ENCODE measurements at regions not wholly inside any gene's neighbourhood (a gene's known extent, or its start where the extent isn't known, plus 50 kb on each side); places are given as distances from the start of the nearest gene placed in this dataset.

DNA sequence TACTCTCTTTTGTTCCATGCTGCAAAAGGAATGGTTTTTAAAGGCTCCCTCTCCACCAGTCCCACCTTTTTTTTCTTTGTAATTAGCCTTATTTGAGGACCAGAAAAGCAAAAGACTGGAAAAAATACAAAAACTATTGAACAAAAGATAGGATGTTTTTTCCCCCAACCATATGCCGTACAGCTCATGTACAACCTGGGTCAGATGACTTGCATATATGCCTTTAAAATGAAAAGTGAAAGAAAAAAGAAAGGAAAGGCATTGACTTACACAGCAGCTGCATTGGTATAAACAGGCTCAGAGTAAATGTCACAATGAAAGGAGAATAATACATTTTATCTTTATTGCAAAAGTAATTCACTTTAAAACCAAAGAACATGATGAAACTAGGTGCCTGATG is 69.5 kb upstream of the CMC1 start:
- no peak for DNase-seq

DNA sequence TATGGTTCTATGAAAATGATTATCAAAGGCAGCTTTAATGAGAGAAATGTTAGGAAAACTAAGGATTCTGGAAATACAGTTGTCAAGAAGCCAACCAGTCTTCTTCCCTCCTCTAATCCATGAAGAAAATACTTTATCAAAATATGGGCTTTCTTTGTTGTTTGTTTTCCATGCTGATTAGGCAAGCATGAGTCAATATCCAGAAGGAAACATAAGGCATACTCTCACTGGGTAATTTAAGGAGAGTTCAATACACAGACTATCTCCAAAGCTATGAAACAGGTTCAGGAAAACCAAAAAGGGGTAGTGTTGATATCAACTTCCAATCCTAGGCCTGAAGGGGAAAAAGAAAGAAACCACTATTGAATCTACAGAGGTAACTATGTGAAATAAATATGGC is 68.7 kb upstream of the CMC1 start:
- no peak for DNase-seq

DNA sequence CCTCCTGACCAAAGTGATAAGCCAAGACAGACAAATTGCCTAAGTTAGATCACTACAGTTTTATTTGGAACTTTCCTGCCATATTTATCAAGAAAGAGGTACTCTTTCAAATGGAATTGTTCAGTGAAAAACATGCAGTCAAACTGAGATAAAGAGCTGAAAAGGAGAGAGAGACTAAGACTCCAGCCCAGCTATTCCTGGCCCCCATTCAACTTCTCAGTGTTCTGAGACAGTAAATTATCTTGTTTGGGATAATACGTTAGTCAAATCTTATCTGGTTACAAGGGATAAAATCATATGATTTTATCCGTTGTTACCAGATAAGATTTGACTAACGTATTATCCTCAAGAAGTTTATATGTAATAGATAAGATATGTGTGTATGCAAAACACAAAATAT is 67.6 kb upstream of the CMC1 start:
- DNase-seq, result no peak

DNA sequence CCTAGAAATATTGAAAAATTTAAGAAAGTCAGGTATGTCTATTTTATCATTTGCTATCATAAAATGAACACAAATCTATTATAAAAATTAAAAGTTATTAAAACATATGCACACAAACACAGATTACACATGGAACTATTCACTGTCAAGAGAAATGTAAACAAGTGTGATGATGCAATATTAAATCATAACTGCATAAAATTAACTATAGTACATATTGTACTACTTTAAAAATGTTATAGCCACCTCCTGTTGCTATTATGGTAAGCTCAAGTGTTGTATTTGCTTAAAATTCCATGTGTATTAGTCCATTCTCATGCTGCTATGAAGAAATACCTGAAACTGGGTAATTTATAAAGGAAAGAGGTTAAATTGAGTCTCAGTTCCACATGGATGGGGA is 54.7 kb upstream of the CMC1 start:
- no peak for DNase-seq

DNA sequence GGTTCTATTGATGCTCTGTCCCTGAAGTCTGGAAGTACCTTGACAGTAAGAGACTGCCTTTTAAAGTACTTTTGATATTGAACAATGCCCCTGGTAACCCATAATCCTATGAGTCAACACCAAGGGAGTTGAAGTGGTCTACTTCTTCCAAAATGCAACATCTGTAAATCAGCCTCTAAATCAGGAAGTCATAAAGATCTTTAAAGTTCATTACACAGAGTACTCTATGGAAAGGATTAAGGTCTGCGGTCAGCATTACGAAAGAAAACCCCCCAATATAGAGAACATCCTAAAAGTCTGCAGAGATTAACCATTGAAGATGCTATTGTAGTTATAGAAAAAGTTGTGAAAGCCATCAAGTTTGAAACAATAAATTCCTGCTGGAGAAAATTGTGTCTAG is 52.7 kb upstream of the CMC1 start:
- no peak for DNase-seq

DNA sequence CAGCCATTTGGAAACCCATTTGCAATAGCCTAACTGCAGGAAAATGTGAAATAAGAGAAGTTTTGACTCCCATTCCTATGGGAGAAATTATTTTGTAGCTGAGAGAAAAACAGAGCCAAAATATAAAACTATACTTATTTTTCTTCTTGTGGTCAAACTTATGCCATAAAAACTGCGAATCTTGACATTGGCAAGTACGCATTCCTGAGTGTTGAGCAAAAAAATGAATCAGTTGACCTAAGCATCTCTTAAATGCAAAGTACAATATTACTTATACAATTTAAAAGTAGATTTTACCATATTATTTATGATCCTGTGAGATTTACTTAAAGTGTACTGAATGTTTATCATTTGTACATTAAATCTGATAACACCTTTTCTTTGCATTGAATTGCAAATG is 50.1 kb upstream of the CMC1 start:
- no peak for DNase-seq

All from activated T-cell treated with anti-CD3 and anti-CD28 coated beads for 4 hours (primary cell).